IMR-90 (cell line): ENCODE measurements at regions not wholly inside any gene's neighbourhood (a gene's known extent, or its start where the extent isn't known, plus 50 kb on each side); places are given as distances from the start of the nearest gene placed in this dataset.
"Not testable (repeated sequence)": the region's sequence is repeated elsewhere in the genome, so short reads cannot be mapped to it uniquely, and the experiment has no call there.

Source experiments
- ATAC-seq: fragments of 200-7000 bp; cut with Tn5 transposase; 2 replicates; pipeline ENCODE4 v1.9.1; 2020; ENCODE audit warnings: low read depth, mild to moderate bottlenecking, moderate library complexity
- BruUV-seq: library from RNA; stranded (reverse); fragments of 400-500 nt; replicated peaks from 2 replicates; lab custom pipeline; 2021; lab: Mats Ljungman, UMichigan
- CTCF ChIA-PET: fragments of 300-600 bp; formaldehyde crosslinking; extraction: SDS; loops from one replicate; lab custom pipeline; 2021; ENCODE audit warnings: antibody characterized with exemption; lab: Yijun Ruan, JAX
- POLR2A ChIA-PET: fragments of 300-600 bp; sonication (Branson Sonifier 250); formaldehyde crosslinking; loops from one replicate; lab custom pipeline; 2022; ENCODE audit warnings: antibody characterized with exemption; ENCODE audit not compliant: unreplicated experiment; lab: Charles Lee
- DNase-seq: peaks from one replicate; pipeline ENCODE4 v3.0.0; 2013
- H2AFZ ChIP-seq: replicated peaks from 2 replicates; pipeline ENCODE3; 2013; ENCODE audit warnings: low read length, mild to moderate bottlenecking; ENCODE audit not compliant: poor library complexity
- H2AK5ac ChIP-seq: 2 replicates; pipeline ENCODE4 v1.6.1; 2013; ENCODE audit warnings: low read depth, low read length, inconsistent platforms
- H2AK9ac ChIP-seq: replicated peaks from 2 replicates; pipeline ENCODE3; 2013; ENCODE audit warnings: mild to moderate bottlenecking, low read depth, low read length, moderate library complexity; ENCODE audit not compliant: poor library complexity
- H2BK120ac ChIP-seq: 2 replicates; pipeline ENCODE4 v1.6.1; 2013; ENCODE audit warnings: low read depth, low read length, inconsistent platforms
- H2BK15ac ChIP-seq: 3 replicates; pipeline ENCODE4 v1.6.1; 2013; ENCODE audit warnings: low read depth, low read length, inconsistent platforms
- H2BK20ac ChIP-seq: 2 replicates; pipeline ENCODE4 v1.6.1; 2013; ENCODE audit warnings: low read depth, mild to moderate bottlenecking, inconsistent platforms, low read length, moderate library complexity
- H2BK5ac ChIP-seq: 2 replicates; pipeline ENCODE4 v1.6.1; 2013; ENCODE audit warnings: mild to moderate bottlenecking, low read depth, low read length, inconsistent platforms; ENCODE audit not compliant: poor library complexity, severe bottlenecking
- H3K14ac ChIP-seq: replicated peaks from 2 replicates; pipeline ENCODE4 v1.6.1; 2013; ENCODE audit warnings: low read depth, low read length, inconsistent platforms
- H3K18ac ChIP-seq: 2 replicates; pipeline ENCODE4 v1.6.1; 2013; ENCODE audit warnings: low read depth, low read length, control low read depth
- H3K23ac ChIP-seq: 2 replicates; pipeline ENCODE4 v1.6.1; 2013; ENCODE audit warnings: low read depth, low read length, inconsistent platforms
- H3K27ac ChIP-seq: 2 replicates; pipeline ENCODE4 v1.5.1; 2013; ENCODE audit warnings: mild to moderate bottlenecking, control low read depth, low read length; ENCODE audit not compliant: insufficient read depth
- H3K27me3 ChIP-seq: 2 replicates; pipeline ENCODE4 v1.6.1; 2013; ENCODE audit warnings: low read length; ENCODE audit not compliant: control insufficient read depth, insufficient read depth
- H3K36me3 ChIP-seq: 2 replicates; pipeline ENCODE4 v1.6.1; 2013; ENCODE audit warnings: low read length, mixed read lengths; ENCODE audit not compliant: control insufficient read depth, insufficient read depth
- H3K4ac ChIP-seq: 2 replicates; pipeline ENCODE4 v1.6.1; 2013; ENCODE audit warnings: low read depth, low read length, inconsistent platforms
- H3K4me1 ChIP-seq: 2 replicates; pipeline ENCODE4 v1.6.1; 2013; ENCODE audit warnings: low read length, mixed read lengths; ENCODE audit not compliant: control insufficient read depth, insufficient read depth
- H3K4me2 ChIP-seq: 2 replicates; pipeline ENCODE4 v1.6.1; 2013; ENCODE audit warnings: low read depth, mild to moderate bottlenecking, control low read depth, low read length, moderate library complexity
- H3K4me3 ChIP-seq: 2 replicates; pipeline ENCODE4 v1.5.1; 2013; ENCODE audit warnings: low read depth, mild to moderate bottlenecking, control low read depth, low read length, moderate library complexity; ENCODE audit not compliant: insufficient read depth
- H3K56ac ChIP-seq: 2 replicates; pipeline ENCODE4 v1.6.1; 2013; ENCODE audit warnings: low read length, inconsistent platforms; ENCODE audit not compliant: insufficient read depth; ENCODE audit errors: extremely low read depth
- H3K79me1 ChIP-seq, 2 experiments: 2 replicates each; pipeline ENCODE4 v1.6.1; 2013; ENCODE audit warnings: low read length in 2 of 2, inconsistent platforms in 1 of 2, low read depth in 1 of 2
- H3K9ac ChIP-seq: 2 replicates; pipeline ENCODE4 v1.6.1; 2013; ENCODE audit warnings: low read depth, low read length, control low read depth
- H3K9me1 ChIP-seq: 2 replicates; pipeline ENCODE4 v1.6.1; 2013; ENCODE audit warnings: low read length, inconsistent platforms; ENCODE audit not compliant: insufficient read depth
- H3K9me3 ChIP-seq: 2 replicates; pipeline ENCODE4 v1.6.1; 2013; ENCODE audit warnings: low read length; ENCODE audit not compliant: control insufficient read depth, insufficient read depth
- H4K20me1 ChIP-seq: 2 replicates; pipeline ENCODE4 v1.6.1; 2013; ENCODE audit warnings: low read length, inconsistent platforms; ENCODE audit not compliant: insufficient read depth
- H4K5ac ChIP-seq: 2 replicates; pipeline ENCODE4 v1.6.1; 2013; ENCODE audit warnings: mild to moderate bottlenecking, low read depth, low read length, control low read depth
- H4K8ac ChIP-seq, 2 experiments: 2 replicates each; pipeline ENCODE4 v1.6.1; 2013; ENCODE audit warnings: low read depth in 2 of 2, low read length in 2 of 2, control low read depth in 1 of 2, inconsistent platforms in 1 of 2
- H4K91ac ChIP-seq: 2 replicates; pipeline ENCODE4 v1.6.1; 2013; ENCODE audit warnings: low read depth, low read length, inconsistent platforms; ENCODE audit not compliant: insufficient read depth
- CEBPB ChIP-seq: IDR thresholded peaks from 2 replicates; pipeline ENCODE4 v1.6.1; 2012; ENCODE audit warnings: low read depth, low read length, improper control_type of control experiment
- MAZ ChIP-seq: IDR thresholded peaks from 2 replicates; pipeline ENCODE4 v1.6.1; 2012; ENCODE audit warnings: low read depth, mild to moderate bottlenecking, low read length, improper control_type of control experiment, moderate library complexity, borderline replicate concordance
- RCOR1 ChIP-seq: IDR thresholded peaks from 2 replicates; pipeline ENCODE4 v1.6.1; 2012; ENCODE audit warnings: mild to moderate bottlenecking, low read length, improper control_type of control experiment; ENCODE audit not compliant: insufficient replicate concordance
- RFX5 ChIP-seq: IDR thresholded peaks from 2 replicates; pipeline ENCODE4 v1.8.0; 2012; ENCODE audit warnings: low read depth, mild to moderate bottlenecking, low read length, moderate library complexity
- WGBS, 2 experiments: methylation state at CpG; one replicate each; pipeline versions ENCODE4 v1.1.5 to v1.1.7; 2013; ENCODE audit warnings: missing lambda C conversion rate in 2 of 2; ENCODE audit not compliant: insufficient read length in 1 of 2; ENCODE audit errors: extremely low coverage in 2 of 2; 5-methylcytosine and 5-hydroxymethylcytosine counted together
- dilution Hi-C: fragments of 300-500 bp; cut with HindIII; formaldehyde crosslinking; loops from one replicate; pipeline ENCODE4 v1.14.3; 2018; ENCODE audit warnings: low sequenced_read_pairs; ENCODE audit not compliant: unreplicated experiment
- in situ Hi-C: fragments of 300-500 bp; cut with MboI; formaldehyde crosslinking; loops from 3 replicates; pipeline ENCODE4 v1.14.3; 2019; ENCODE audit warnings: low sequenced_read_pairs, inconsistent platforms, mixed read lengths
- intact Hi-C: fragments of 100-400 bp; cut with micrococcal nuclease; formaldehyde crosslinking; loops from 2 replicates; pipeline ENCODE4 v1.10.0; 2022

DNA sequence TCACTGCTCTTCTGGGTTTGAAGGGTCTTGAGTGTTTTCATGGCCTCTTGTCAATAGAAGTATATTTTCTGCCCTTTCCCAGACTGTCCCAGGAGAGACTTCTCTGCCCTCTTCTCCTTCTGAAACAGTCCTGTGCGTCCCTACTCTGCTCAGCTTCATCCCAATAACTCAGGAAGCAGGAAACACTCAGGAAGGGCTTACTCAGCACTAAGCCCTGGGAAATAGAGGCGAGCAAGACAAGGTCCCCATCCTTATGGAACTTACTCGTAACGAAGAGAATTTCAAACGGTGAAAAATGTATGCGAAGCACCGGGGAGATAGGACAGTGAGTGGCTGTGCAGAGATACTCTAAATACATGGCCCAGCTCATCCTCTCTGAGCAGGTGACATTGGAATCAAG, 52.8 kb upstream of the TFRC start:
- no peak overlapping the region for H2AFZ ChIP-seq
- no peak overlapping the region for H2BK20ac ChIP-seq
- peaks cover 9% of the 10 kb centered on the region; the same call in 1 of the 2 replicates for H3K27me3 ChIP-seq
- no peaks in the 10 kb centered on the region for H3K9me3 ChIP-seq
- no peak overlapping the region for H4K8ac ChIP-seq
- CTCF ChIA-PET, result no interaction called here
- no peak overlapping the region for H3K14ac ChIP-seq
- H3K9me1 ChIP-seq, result no peaks in the 10 kb centered on the region
- H3K4ac ChIP-seq, result no peak overlapping the region
- intact Hi-C loops, result no loop called here
- H2BK15ac ChIP-seq, result no peak overlapping the region
- DNase-seq (no peak), ATAC-seq (no peak)
- H3K4me2 ChIP-seq, result no peak overlapping the region
- WGBS, 2 experiments, result 100% methylated on average over 3 of the region's 7 CpGs; no CpG with 5 or more reads in 1 of the 2 experiments
- dilution Hi-C loops, result no loop called here
- H2BK5ac ChIP-seq, result no peak overlapping the region
- POLR2A ChIA-PET, result no interaction called here
- no peak overlapping the region for H2AK9ac ChIP-seq
- in situ Hi-C loops, result no loop called here
- peaks cover 10% of the 10 kb centered on the region for H3K4me1 ChIP-seq
- H4K20me1 ChIP-seq, result no peaks in the 10 kb centered on the region
- H3K4me3 ChIP-seq, result no peak overlapping the region
- H2AK5ac ChIP-seq, result no peak overlapping the region
- no peak overlapping the region for H3K18ac ChIP-seq
- H2BK120ac ChIP-seq, result no peak overlapping the region
- no peak overlapping the region for H3K9ac ChIP-seq
- no peak overlapping the region for H3K23ac ChIP-seq
- no peak overlapping the region for H4K91ac ChIP-seq
- no peak overlapping the region for H3K56ac ChIP-seq
- H4K5ac ChIP-seq, result no peak overlapping the region
- TF ChIP-seq CEBPB, result no peak
- no peak for TF ChIP-seq RFX5
- TF ChIP-seq MAZ, result no peak
- TF ChIP-seq RCOR1, result no peak
- H3K36me3 ChIP-seq, result no peaks in the 10 kb centered on the region
- H3K27ac ChIP-seq, result no peak overlapping the region
- H3K79me1 ChIP-seq, result no peaks in the 10 kb centered on the region
- no TSS peak for BruUV-seq

DNA sequence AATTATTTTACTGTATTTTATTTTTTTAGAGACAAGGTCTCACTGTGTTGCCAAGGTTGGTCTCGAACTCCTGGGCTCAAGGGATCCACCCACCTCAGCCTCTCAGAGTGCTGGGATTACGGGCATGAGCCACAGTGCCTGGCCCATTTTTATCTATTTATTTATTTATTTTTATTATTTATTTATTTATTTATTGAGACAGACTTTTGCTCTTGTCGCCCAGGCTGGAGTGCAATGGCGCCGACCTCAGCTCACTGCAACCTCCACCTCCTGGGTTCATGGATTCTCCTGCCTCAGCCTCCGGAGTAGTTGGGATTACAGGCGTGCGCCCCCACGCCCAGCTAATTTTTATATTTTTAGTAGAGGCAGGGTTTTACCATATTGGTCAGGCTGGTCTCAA, 52.0 kb upstream of the TFRC start:
- intact Hi-C loops, H2BK5ac ChIP-seq, H3K27me3 ChIP-seq, in situ Hi-C loops, CTCF ChIA-PET, H2AFZ ChIP-seq, H4K91ac ChIP-seq, H3K4me3 ChIP-seq, H3K56ac ChIP-seq, H3K9me1 ChIP-seq, H2BK120ac ChIP-seq, H3K27ac ChIP-seq, H4K20me1 ChIP-seq, H4K5ac ChIP-seq, H4K8ac ChIP-seq, H3K14ac ChIP-seq, H3K36me3 ChIP-seq, H2AK9ac ChIP-seq, dilution Hi-C loops, H3K18ac ChIP-seq, H2BK15ac ChIP-seq, H3K23ac ChIP-seq, H3K4me1 ChIP-seq, H2AK5ac ChIP-seq, ATAC-seq, H3K4ac ChIP-seq, H3K9ac ChIP-seq, H3K9me3 ChIP-seq, H2BK20ac ChIP-seq, H3K79me1 ChIP-seq, BruUV-seq, POLR2A ChIA-PET, DNase-seq, H3K4me2 ChIP-seq: not testable (repeated sequence)
- 100% methylated on average over 3 of the region's 9 CpGs; no CpG with 5 or more reads in 1 of the 2 experiments for WGBS, 2 experiments
